HEK293T (cell line): ENCODE measurements at regions not wholly inside any gene's neighbourhood (a gene's known extent, or its start where the extent isn't known, plus 50 kb on each side); places are given as distances from the start of the nearest gene placed in this dataset.

Experiments
- CTCF ChIA-PET: fragments of 350-600 bp; formaldehyde crosslinking; extraction: SDS; loops from one replicate; lab custom pipeline; 2021; ENCODE audit warnings: antibody characterized with exemption, inconsistent platforms; lab: Yijun Ruan, JAX
- POLR2A ChIA-PET: fragments of 350-600 bp; formaldehyde crosslinking; extraction: SDS; loops from one replicate; lab custom pipeline; 2020; ENCODE audit warnings: antibody characterized with exemption, inconsistent platforms; lab: Yijun Ruan, JAX
- DNase-seq: peaks from one replicate; pipeline ENCODE4 v3.0.0; 2012; ENCODE audit warnings: mixed read lengths; ENCODE audit errors: extremely low spot score
- ARNT ChIP-seq: fragments of 450-650 bp; IDR thresholded peaks from 2 replicates; pipeline ENCODE4 v1.6.1; 2017; ENCODE audit warnings: mild to moderate bottlenecking
- BHLHE40 ChIP-seq: fragments of 450-650 bp; IDR thresholded peaks from 2 replicates; pipeline ENCODE4 v1.6.1; 2016; ENCODE audit warnings: mild to moderate bottlenecking, moderate library complexity, borderline replicate concordance
- CTBP1 ChIP-seq: fragments of 450-650 bp; IDR thresholded peaks from 2 replicates; pipeline ENCODE4 v1.6.1; 2016; ENCODE audit warnings: borderline replicate concordance
- ELF4 ChIP-seq: fragments of 450-650 bp; IDR thresholded peaks from 2 replicates; pipeline ENCODE4 v1.6.1; 2017; ENCODE audit warnings: antibody characterized with exemption
- FOXA1 ChIP-seq: fragments of 450-650 bp; IDR thresholded peaks from 2 replicates; pipeline ENCODE4 v1.6.1; 2016; ENCODE audit warnings: mild to moderate bottlenecking
- FOXK2 ChIP-seq: fragments of 450-650 bp; IDR thresholded peaks from 2 replicates; pipeline ENCODE4 v1.6.1; 2016; ENCODE audit warnings: mild to moderate bottlenecking
- FOXM1 ChIP-seq: fragments of 450-650 bp; IDR thresholded peaks from 2 replicates; pipeline ENCODE4 v1.6.1; 2017; ENCODE audit warnings: mild to moderate bottlenecking, borderline replicate concordance
- HDGF ChIP-seq: fragments of 450-650 bp; IDR thresholded peaks from 2 replicates; pipeline ENCODE4 v1.6.1; 2017; ENCODE audit warnings: antibody characterized with exemption, borderline replicate concordance
- L3MBTL2 ChIP-seq: fragments of 450-650 bp; conservative IDR thresholded peaks from 2 replicates; pipeline ENCODE4 v1.6.1; 2016; ENCODE audit warnings: mild to moderate bottlenecking
- LEF1 ChIP-seq: fragments of 450-650 bp; IDR thresholded peaks from 2 replicates; pipeline ENCODE4 v1.6.1; 2017; ENCODE audit warnings: mild to moderate bottlenecking, borderline replicate concordance
- NFRKB ChIP-seq: fragments of 450-650 bp; IDR thresholded peaks from 2 replicates; pipeline ENCODE4 v1.6.1; 2016; ENCODE audit warnings: mild to moderate bottlenecking, moderate library complexity
- SP1 ChIP-seq: fragments of 450-650 bp; IDR thresholded peaks from 2 replicates; pipeline ENCODE4 v1.6.1; 2017
- SUZ12 ChIP-seq: fragments of 450-650 bp; IDR thresholded peaks from 2 replicates; pipeline ENCODE4 v1.6.1; 2016; ENCODE audit warnings: mild to moderate bottlenecking
- TARDBP ChIP-seq: fragments of 450-650 bp; IDR thresholded peaks from 2 replicates; pipeline ENCODE4 v1.6.1; 2016
- ZNF384 ChIP-seq: fragments of 450-650 bp; IDR thresholded peaks from 2 replicates; pipeline ENCODE4 v1.6.1; 2016
- TF ChIP-seq, protein P1 (sequence below): fragments of 450-650 bp; IDR thresholded peaks from 2 replicates; pipeline ENCODE4 v1.6.1; 2016

DNA sequence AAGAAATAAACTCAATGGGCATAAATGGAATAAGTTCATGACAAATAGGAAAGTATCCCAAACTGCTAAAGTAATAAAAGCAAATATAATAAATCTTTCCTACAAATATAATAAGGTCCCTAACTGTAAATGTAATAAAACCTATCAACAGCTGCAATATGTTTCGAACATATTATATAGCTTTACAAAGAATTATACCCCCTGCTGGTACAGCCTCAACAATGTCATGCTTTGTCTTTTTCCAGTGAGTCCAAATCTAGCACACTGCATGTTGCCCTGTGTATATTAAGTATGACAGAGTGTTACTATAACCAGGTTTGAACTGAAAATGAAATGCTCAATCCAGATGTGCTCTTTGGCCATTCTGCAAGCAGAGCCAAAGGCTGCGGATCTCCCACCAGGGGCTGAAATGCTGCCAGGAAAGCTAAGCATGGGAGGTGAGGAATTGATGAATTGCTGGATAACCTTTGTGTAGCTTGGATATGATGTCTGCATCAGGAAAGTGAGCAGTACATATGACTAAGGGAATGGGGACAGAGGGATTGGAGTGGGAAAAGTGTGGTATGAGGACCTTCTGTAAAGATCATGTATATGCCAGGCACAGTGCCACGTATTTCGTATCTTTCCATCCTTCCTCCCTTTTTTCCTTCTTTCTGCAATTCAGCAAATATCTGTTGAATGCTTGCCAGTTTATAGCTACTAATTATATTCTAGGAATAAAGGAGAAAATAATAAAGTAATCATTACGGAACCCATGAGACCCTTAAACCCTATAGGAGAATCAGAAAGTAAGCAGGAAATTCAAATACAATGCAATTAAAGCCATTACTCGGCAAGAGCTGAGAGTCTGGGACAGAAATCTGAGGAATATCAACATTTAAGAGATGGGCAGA is 954.6 kb upstream of the LCORL start:
- POLR2A ChIA-PET: no interaction called here
- no peak for TF ChIP-seq SUZ12
- no peak for TF ChIP-seq FOXA1
- no peak for TF ChIP-seq FOXM1
- no peak for TF ChIP-seq ZNF384
- TF ChIP-seq CTBP1: no peak
- no peak for TF ChIP-seq FOXK2
- no peak for TF ChIP-seq ARNT
- no peak for TF ChIP-seq BHLHE40
- TF ChIP-seq NFRKB: no peak
- no peak for TF ChIP-seq ELF4
- no peak for TF ChIP-seq L3MBTL2
- TF ChIP-seq HDGF: no peak
- TF ChIP-seq, protein P1, sequence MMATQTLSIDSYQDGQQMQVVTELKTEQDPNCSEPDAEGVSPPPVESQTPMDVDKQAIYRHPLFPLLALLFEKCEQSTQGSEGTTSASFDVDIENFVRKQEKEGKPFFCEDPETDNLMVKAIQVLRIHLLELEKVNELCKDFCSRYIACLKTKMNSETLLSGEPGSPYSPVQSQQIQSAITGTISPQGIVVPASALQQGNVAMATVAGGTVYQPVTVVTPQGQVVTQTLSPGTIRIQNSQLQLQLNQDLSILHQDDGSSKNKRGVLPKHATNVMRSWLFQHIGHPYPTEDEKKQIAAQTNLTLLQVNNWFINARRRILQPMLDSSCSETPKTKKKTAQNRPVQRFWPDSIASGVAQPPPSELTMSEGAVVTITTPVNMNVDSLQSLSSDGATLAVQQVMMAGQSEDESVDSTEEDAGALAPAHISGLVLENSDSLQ: no peak
- no peak for TF ChIP-seq LEF1
- no peak for TF ChIP-seq SP1
- TF ChIP-seq TARDBP: no peak
- DNase-seq: no peak
- CTCF ChIA-PET: no interaction called here

DNA sequence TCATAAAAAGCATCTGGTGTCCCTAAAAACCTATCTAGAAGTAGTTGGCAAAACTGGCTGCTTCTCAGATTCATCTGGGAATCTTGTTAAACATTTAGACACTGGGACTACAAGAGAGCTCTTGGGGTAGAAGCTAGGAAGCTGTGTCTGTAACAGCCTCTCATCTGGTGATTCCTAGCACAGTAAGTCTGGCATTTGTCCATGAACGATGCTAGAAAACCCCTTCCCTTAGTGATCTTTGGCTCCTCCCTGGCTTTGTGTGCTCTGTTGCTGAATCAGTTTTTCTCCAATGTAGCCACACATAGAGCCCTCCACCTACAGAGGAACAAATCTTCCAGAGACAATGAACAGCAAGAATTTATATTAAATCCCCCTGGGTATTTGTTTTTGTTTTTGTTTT is 951.7 kb upstream of the LCORL start:
- TF ChIP-seq BHLHE40: no peak
- no peak for TF ChIP-seq ZNF384
- TF ChIP-seq FOXK2: no peak
- TF ChIP-seq, protein P1: no peak
- no peak for TF ChIP-seq FOXA1
- no peak for TF ChIP-seq TARDBP
- no peak for TF ChIP-seq SUZ12
- no peak for TF ChIP-seq FOXM1
- ChIA-PET CTCF (no interaction called here), POLR2A (no interaction called here)
- DNase-seq: no peak

DNA sequence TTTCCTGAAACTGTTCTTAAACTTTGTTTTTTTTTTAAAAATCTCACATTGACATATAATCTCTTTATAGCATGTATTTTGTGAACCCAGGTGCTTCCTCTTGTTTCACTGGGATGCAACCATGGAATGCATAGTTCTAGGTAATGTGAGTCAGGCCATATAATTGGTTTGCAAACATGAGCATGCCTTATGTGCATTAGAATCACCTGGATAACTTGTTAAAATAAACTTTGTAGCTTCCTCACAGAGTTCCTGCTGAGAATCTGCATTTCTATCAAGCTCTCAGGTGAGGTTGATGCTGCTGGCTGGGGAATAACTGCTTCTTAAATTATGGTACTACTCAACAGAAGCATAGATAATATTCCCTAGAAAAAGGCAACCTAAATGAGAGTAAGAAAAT is 940.3 kb upstream of the LCORL start:
- no peak for DNase-seq
- ChIA-PET POLR2A (no interaction called here), CTCF (no interaction called here)
- TF ChIP-seq HDGF (no peak), L3MBTL2 (no peak), FOXK2 (no peak), ZNF384 (no peak), ELF4 (no peak), ARNT (no peak), SUZ12 (no peak), CTBP1 (no peak), FOXM1 (no peak), FOXA1 (no peak), TARDBP (no peak), SP1 (no peak), BHLHE40 (no peak), NFRKB (no peak)
- TF ChIP-seq, protein P1: no peak

DNA sequence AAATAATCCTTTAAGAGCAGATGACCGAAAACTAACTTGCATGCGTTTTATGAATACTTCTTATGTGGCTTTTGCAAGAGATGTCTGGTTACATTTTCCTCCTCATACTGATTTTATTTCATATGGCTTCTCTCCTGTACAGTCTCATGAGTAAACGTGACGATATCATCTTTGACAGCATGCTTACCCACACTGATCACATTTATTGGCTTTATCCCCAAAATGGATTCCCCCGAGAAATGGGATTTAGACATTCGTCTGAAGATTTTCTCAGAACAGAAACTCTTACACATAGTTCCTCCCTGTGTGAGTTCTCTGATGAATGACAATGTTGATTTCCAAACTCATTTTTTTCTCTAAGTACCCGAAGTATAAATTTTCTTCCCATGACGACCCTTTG is 939.7 kb upstream of the LCORL start:
- TF ChIP-seq NFRKB (no peak), TARDBP (no peak), L3MBTL2 (no peak), ELF4 (no peak), BHLHE40 (no peak), FOXK2 (no peak), HDGF (no peak), CTBP1 (no peak), SUZ12 (no peak), LEF1 (no peak), FOXM1 (no peak), ARNT (no peak), ZNF384 (no peak), SP1 (no peak), FOXA1 (no peak)
- TF ChIP-seq, protein P1: no peak
- no peak for DNase-seq
- POLR2A ChIA-PET: no interaction called here
- CTCF ChIA-PET: no interaction called here

DNA sequence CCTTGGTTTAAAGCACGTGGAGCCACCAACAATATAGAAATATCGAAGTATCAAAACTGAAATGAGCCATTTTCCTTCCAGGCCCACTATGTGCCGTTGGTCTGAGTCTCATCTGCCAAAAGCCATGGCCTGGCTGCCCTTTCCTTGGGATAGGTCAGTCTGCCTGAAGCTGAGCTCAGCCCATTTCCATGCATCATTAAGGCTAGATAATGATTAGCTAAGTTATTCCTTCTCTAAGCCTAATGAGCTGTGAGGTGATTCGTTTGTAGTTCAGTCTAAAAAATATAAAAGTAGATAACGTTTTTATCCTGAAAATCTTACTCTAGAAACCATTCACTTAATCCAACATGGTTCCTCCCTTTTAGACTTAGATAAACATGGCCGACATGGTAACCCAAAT is 936.2 kb upstream of the LCORL start:
- POLR2A ChIA-PET: no interaction called here
- CTCF ChIA-PET: no interaction called here
- no peak for DNase-seq
- TF ChIP-seq ELF4 (no peak), CTBP1 (no peak), SP1 (no peak), FOXK2 (no peak), LEF1 (no peak)
